K562 (cell line): ENCODE measurements at regions not wholly inside any gene's neighbourhood (a gene's known extent, or its start where the extent isn't known, plus 50 kb on each side); places are given as distances from the start of the nearest gene placed in this dataset.

Experiments
- BHLHE40 ChIP-seq: IDR thresholded peaks from 2 replicates; pipeline ENCODE4 v1.6.1; 2011; ENCODE audit warnings: low read length, improper control_type of control experiment
- CTCF ChIP-seq, 3 experiments: IDR thresholded peaks in 2 of 3; conservative IDR thresholded peaks in 1 of 3; 2 replicates each; pipeline ENCODE4 v1.5.1; 2011 to 2012; ENCODE audit warnings: low read length in 3 of 3, mild to moderate bottlenecking in 3 of 3, control low read depth in 2 of 3, improper control_type of control experiment in 1 of 3, inconsistent platforms in 1 of 3, low read depth in 1 of 3, mixed read lengths in 1 of 3, moderate library complexity in 1 of 3; ENCODE audit not compliant: insufficient read depth in 2 of 3
- ELF1 ChIP-seq: fragments of 200-800 bp; sonication (Bioruptor generic); IDR thresholded peaks from 2 replicates; pipeline ENCODE4 v1.6.1; 2016; ENCODE audit warnings: missing genetic modification characterization, missing compliant biosample characterization
- GTF2F1 ChIP-seq: IDR thresholded peaks from 2 replicates; pipeline ENCODE4 v1.6.1; 2011; ENCODE audit warnings: low read depth, low read length, improper control_type of control experiment
- IRF2 ChIP-seq: sonication (generic); formaldehyde crosslinking; IDR thresholded peaks from 2 replicates; pipeline ENCODE4 v1.8.1; 2022; ENCODE audit warnings: mild to moderate bottlenecking, missing genetic modification reagents
- MAFF ChIP-seq: IDR thresholded peaks from 2 replicates; pipeline ENCODE4 v1.6.1; 2012; ENCODE audit warnings: low read length, improper control_type of control experiment
- NCOA1 ChIP-seq: fragments of 450-650 bp; IDR thresholded peaks from 2 replicates; pipeline ENCODE4 v1.6.1; 2016; ENCODE audit warnings: low read depth
- NR1H2 ChIP-seq: sonication (generic); formaldehyde crosslinking; IDR thresholded peaks from 2 replicates; pipeline ENCODE4 v1.4.0; 2020; ENCODE audit warnings: mild to moderate bottlenecking, missing genetic modification reagents
- SMC3 ChIP-seq: conservative IDR thresholded peaks from 2 replicates; pipeline ENCODE4 v1.6.1; 2011; ENCODE audit warnings: low read depth, low read length, improper control_type of control experiment; ENCODE audit not compliant: insufficient read depth
- TCF3 ChIP-seq: sonication (generic); formaldehyde crosslinking; IDR thresholded peaks from 2 replicates; pipeline ENCODE4 v1.4.0; 2020; ENCODE audit warnings: mild to moderate bottlenecking, missing genetic modification reagents
- YY1 ChIP-seq, 3 experiments: IDR thresholded peaks; 2 replicates each; pipeline ENCODE4 v1.6.1; 2011; ENCODE audit warnings: low read length in 2 of 3, mild to moderate bottlenecking in 2 of 3, moderate library complexity in 2 of 3, borderline replicate concordance in 1 of 3, control low read depth in 1 of 3, low read depth in 1 of 3; ENCODE audit not compliant: insufficient read depth in 3 of 3, insufficient replicate concordance in 2 of 3, control insufficient read depth in 1 of 3, insufficient read length in 1 of 3; ENCODE audit errors: extremely low read depth in 1 of 3
- ZBTB8A ChIP-seq: fragments of 450-650 bp; IDR thresholded peaks from 2 replicates; pipeline ENCODE4 v1.6.1; 2018; ENCODE audit warnings: mild to moderate bottlenecking, moderate library complexity; ENCODE audit not compliant: partially characterized antibody
- ZKSCAN1 ChIP-seq: fragments of 150-350 bp; IDR thresholded peaks from 2 replicates; pipeline ENCODE4 v1.6.1; 2016; ENCODE audit warnings: low read depth, low read length
- ZNF263 ChIP-seq: sonication (generic); formaldehyde crosslinking; IDR thresholded peaks from 2 replicates; pipeline ENCODE4 v1.8.0; 2022; ENCODE audit warnings: mild to moderate bottlenecking, missing genetic modification reagents, borderline replicate concordance

GRCh38 chr22:47940211-47940610 lies 1177.8 kb downstream of the TBC1D22A start:
- TF ChIP-seq SMC3 (no peak), IRF2 (no peak), CTCF (IDR thresholded peaks at IDR 0.05 in 2 of 3, conservative IDR thresholded peaks at IDR 0.05 in 1 of 3; ENCODE audit: insufficient read depth in 2 of 3, low read depth in 1 of 3, low read length in 3 of 3) (no peak), ZKSCAN1 (no peak), BHLHE40 (no peak), TCF3 (CRISPR knock-in tag) (no peak), NCOA1 (no peak), YY1 (IDR thresholded peaks at IDR 0.05; ENCODE audit: borderline replicate concordance in 1 of 3, control insufficient read depth in 1 of 3, extremely low read depth in 1 of 3, insufficient read depth in 3 of 3, insufficient read length in 1 of 3, insufficient replicate concordance in 2 of 3, low read depth in 1 of 3, low read length in 2 of 3) (no peak), ZBTB8A (no peak), ELF1 (tag) (no peak), GTF2F1 (no peak), ZNF263 (CRISPR knock-in tag) (no peak), MAFF (no peak), NR1H2 (no peak)
